ENCODE measurements at regions not wholly inside any gene's neighbourhood (a gene's known extent, or its start where the extent isn't known, plus 50 kb on each side); places are given as distances from the start of the nearest gene placed in this dataset.

DNA sequence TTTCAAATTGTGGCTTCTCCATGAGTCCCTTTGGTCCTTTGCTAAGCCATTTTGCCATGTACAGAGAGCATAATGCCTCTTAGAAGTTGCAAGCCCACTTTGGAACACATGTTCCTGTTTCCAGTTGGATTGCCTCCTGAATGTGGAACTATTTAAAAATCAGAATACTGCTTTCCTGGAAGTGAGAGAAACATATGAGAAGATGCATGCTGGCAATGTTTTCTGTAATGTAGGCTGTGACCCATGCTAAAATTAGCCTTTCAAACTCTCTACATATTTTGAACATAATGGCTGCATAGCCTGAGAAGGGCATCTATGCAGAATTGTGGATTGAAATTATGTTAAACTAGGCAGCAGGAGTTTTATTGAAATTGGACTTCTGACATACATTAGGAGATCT is 175.5 kb upstream of the PAPPA start:
- TF ChIP-seq CTCF (IDR thresholded peaks at IDR 0.05) = no peak
- TF ChIP-seq POLR2A (IDR thresholded peaks at IDR 0.05) = no peak
